ENCODE measurements at regions not wholly inside any gene's neighbourhood (a gene's known extent, or its start where the extent isn't known, plus 50 kb on each side); places are given as distances from the start of the nearest gene placed in this dataset.
"Not testable (repeated sequence)": the region's sequence is repeated elsewhere in the genome, so short reads cannot be mapped to it uniquely, and the experiment has no call there.

DNA sequence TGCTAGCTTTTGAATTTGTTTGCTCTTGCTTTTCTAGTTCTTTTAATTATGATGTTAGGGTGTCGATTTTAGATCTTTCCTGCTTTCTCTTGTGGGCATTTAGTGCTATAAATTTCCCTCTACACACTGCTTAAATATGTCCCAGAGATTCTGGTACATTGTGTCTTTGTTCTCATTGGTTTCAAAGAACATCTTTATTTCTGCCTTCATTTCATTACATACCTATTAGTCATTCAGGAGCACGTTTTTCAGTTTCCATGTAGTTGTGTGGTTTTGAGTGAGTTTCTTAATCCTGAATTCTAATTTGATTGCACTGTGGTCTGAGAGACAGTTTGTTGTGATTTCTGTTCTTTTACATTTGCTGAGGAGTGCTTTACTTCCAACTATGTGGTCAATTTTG lies 51.2 kb upstream of the MB21D2 start:
- H3K9me3 ChIP-seq (ENCODE audit: control insufficient read depth, insufficient read depth, low read depth, low read length); POLR2A ChIA-PET; H3K27ac ChIP-seq (ENCODE audit: extremely low read depth, low read depth, low read length); H3K4me3 ChIP-seq (ENCODE audit: low read depth, low read length); H3K4me1 ChIP-seq (ENCODE audit: control insufficient read depth, insufficient read depth, low read length); H3K36me3 ChIP-seq (ENCODE audit: control insufficient read depth in 2 of 2, insufficient read depth in 1 of 2, low read length in 2 of 2): not testable (repeated sequence)
- CTCF ChIA-PET = interaction anchor here (0.6 kb wide), 1 partner anchor 152 kb away, joined by 3 read pairs; no protein-coding TSS in a partner anchor

DNA sequence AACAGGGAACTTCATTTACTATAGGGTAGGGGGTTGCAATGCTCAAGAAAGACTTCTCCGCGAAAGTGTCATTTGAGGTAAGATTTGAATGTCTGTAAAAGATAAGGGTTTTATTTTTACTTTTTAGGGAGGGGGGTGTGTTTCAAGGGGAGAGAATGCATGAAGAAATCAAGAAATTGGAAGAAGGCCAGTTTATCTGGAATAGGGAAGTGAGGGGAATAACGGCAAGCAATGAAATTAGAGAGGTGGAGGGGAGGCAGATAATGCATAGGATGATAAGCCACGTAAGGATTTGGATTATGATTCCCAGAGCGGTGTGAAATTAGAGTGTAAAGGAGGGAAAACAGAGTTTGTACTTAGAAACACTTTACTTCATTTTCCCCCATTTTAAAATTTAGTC lies 63.0 kb upstream of the MB21D2 start:
- ChIA-PET CTCF (no interaction called here), POLR2A (no interaction called here)
- TF ChIP-seq FEZF1 (tag by site-specific recombination; IDR thresholded peaks at IDR 0.05) = no peak
- TF ChIP-seq, protein P1, sequence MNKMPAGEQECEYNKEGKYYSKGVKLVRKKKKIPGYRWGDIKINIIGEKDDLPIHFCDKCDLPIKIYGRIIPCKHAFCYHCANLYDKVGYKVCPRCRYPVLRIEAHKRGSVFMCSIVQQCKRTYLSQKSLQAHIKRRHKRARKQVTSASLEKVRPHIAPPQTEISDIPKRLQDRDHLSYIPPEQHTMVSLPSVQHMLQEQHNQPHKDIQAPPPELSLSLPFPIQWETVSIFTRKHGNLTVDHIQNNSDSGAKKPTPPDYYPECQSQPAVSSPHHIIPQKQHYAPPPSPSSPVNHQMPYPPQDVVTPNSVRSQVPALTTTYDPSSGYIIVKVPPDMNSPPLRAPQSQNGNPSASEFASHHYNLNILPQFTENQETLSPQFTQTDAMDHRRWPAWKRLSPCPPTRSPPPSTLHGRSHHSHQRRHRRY (tag by site-specific recombination; IDR thresholded peaks at IDR 0.05) = no peak
- TF ChIP-seq, protein P2, sequence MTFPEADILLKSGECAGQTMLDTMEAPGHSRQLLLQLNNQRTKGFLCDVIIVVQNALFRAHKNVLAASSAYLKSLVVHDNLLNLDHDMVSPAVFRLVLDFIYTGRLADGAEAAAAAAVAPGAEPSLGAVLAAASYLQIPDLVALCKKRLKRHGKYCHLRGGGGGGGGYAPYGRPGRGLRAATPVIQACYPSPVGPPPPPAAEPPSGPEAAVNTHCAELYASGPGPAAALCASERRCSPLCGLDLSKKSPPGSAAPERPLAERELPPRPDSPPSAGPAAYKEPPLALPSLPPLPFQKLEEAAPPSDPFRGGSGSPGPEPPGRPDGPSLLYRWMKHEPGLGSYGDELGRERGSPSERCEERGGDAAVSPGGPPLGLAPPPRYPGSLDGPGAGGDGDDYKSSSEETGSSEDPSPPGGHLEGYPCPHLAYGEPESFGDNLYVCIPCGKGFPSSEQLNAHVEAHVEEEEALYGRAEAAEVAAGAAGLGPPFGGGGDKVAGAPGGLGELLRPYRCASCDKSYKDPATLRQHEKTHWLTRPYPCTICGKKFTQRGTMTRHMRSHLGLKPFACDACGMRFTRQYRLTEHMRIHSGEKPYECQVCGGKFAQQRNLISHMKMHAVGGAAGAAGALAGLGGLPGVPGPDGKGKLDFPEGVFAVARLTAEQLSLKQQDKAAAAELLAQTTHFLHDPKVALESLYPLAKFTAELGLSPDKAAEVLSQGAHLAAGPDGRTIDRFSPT (tag by site-specific recombination; IDR thresholded peaks at IDR 0.05) = no peak
- TF ChIP-seq, protein P3, sequence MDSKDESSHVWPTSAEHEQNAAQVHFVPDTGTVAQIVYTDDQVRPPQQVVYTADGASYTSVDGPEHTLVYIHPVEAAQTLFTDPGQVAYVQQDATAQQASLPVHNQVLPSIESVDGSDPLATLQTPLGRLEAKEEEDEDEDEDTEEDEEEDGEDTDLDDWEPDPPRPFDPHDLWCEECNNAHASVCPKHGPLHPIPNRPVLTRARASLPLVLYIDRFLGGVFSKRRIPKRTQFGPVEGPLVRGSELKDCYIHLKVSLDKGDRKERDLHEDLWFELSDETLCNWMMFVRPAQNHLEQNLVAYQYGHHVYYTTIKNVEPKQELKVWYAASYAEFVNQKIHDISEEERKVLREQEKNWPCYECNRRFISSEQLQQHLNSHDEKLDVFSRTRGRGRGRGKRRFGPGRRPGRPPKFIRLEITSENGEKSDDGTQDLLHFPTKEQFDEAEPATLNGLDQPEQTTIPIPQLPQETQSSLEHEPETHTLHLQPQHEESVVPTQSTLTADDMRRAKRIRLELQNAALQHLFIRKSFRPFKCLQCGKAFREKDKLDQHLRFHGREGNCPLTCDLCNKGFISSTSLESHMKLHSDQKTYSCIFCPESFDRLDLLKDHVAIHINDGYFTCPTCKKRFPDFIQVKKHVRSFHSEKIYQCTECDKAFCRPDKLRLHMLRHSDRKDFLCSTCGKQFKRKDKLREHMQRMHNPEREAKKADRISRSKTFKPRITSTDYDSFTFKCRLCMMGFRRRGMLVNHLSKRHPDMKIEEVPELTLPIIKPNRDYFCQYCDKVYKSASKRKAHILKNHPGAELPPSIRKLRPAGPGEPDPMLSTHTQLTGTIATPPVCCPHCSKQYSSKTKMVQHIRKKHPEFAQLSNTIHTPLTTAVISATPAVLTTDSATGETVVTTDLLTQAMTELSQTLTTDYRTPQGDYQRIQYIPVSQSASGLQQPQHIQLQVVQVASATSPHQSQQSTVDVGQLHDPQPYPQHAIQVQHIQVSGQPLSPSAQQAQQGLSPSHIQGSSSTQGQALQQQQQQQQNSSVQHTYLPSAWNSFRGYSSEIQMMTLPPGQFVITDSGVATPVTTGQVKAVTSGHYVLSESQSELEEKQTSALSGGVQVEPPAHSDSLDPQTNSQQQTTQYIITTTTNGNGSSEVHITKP (tag by site-specific recombination; IDR thresholded peaks at IDR 0.05) = 0 out of 2 replicates have a peak, but pooled peaks have one; percentile 14

DNA sequence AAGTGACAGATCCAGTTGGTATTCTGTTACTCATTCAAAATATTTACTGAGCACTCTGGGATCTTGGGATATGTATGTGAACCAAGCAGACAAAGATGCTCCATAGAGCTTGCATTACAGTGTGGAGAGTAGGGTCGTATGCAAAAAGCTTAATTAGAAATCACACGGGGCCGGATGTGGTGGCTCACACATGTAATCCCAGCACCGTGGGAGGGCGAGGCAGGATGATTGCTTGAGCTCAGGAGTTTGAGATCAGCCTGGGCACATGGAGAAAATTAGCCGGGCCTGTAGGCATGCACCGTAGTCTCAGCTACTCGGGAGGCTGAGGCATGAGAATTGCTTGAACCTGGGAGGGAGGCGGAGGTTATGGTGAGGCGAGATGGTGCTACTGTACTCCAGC lies 68.7 kb upstream of the MB21D2 start:
- TF ChIP-seq, protein P4, sequence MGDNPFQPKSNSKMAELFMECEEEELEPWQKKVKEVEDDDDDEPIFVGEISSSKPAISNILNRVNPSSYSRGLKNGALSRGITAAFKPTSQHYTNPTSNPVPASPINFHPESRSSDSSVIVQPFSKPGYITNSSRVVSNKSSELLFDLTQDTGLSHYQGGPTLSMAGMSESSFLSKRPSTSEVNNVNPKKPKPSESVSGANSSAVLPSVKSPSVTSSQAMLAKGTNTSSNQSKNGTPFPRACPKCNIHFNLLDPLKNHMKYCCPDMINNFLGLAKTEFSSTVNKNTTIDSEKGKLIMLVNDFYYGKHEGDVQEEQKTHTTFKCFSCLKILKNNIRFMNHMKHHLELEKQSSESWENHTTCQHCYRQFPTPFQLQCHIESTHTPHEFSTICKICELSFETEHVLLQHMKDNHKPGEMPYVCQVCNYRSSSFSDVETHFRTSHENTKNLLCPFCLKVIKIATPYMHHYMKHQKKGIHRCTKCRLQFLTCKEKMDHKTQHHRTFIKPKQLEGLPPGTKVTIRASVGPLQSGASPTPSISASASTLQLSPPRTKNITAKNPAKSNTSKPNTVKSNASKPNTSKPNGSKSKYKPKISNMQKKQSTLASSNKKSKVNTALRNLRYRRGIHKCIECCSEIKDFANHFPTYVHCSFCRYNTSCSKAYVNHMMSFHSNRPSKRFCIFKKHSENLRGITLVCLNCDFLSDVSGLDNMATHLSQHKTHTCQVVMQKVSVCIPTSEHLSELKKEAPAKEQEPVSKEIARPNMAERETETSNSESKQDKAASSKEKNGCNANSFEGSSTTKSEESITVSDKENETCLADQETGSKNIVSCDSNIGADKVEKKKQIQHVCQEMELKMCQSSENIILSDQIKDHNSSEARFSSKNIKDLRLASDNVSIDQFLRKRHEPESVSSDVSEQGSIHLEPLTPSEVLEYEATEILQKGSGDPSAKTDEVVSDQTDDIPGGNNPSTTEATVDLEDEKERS (tag by site-specific recombination; IDR thresholded peaks at IDR 0.05) = no peak
- TF ChIP-seq ZNF558 (tag by site-specific recombination; IDR thresholded peaks at IDR 0.05) = no peak
- ChIA-PET CTCF (interaction anchor here (0.6 kb wide), 1 partner anchor 537 kb away, joined by 3 read pairs; no protein-coding TSS in a partner anchor), POLR2A (no interaction called here)
- Histone ChIP-seq H3K4me3 (ENCODE audit: low read depth, low read length) (no peak overlapping the region), H3K9me3 (ENCODE audit: control insufficient read depth, insufficient read depth, low read depth, low read length) (no peaks in the 10 kb centered on the region), H3K36me3 (ENCODE audit: control insufficient read depth in 2 of 2, insufficient read depth in 1 of 2, low read length in 2 of 2) (no peaks in the 10 kb centered on the region), H3K4me1 (ENCODE audit: control insufficient read depth, insufficient read depth, low read length) (no peaks in the 10 kb centered on the region), H3K27ac (ENCODE audit: extremely low read depth, low read depth, low read length) (no peak overlapping the region)

More for the DNA sequence above, 63.0 kb upstream of the MB21D2 start:
- Histone ChIP-seq H3K4me1 (ENCODE audit: control insufficient read depth, insufficient read depth, low read length) (no peaks in the 10 kb centered on the region), H3K36me3 (ENCODE audit: control insufficient read depth in 2 of 2, insufficient read depth in 1 of 2, low read length in 2 of 2) (no peaks in the 10 kb centered on the region), H3K27ac (ENCODE audit: extremely low read depth, low read depth, low read length) (no peak overlapping the region), H3K4me3 (ENCODE audit: low read depth, low read length) (no peak overlapping the region), H3K9me3 (ENCODE audit: control insufficient read depth, insufficient read depth, low read depth, low read length) (no peaks in the 10 kb centered on the region)

DNA sequence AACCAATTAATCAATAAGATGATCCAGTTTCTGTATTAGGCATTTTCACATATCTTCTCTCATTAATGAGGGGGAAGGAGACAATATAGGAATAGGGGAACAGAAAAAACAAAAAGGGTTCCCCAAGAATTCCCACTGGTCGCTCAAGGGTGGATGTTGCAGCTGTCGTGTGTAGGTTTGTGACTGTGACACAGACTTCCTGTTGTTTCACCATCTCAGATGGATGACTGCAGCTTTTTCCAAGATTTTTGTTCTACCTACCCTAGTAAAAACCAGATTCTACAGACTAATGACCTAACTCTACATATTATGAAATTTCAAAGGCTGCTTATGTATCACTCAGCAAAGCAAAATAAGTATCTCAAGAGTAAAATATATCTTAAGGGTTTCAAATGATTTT lies 73.7 kb upstream of the MB21D2 start:
- Histone ChIP-seq H3K27ac (ENCODE audit: extremely low read depth, low read depth, low read length) (no peak overlapping the region), H3K4me3 (ENCODE audit: low read depth, low read length) (no peak overlapping the region), H3K4me1 (ENCODE audit: control insufficient read depth, insufficient read depth, low read length) (no peaks in the 10 kb centered on the region), H3K36me3 (ENCODE audit: control insufficient read depth in 2 of 2, insufficient read depth in 1 of 2, low read length in 2 of 2) (no peaks in the 10 kb centered on the region), H3K9me3 (ENCODE audit: control insufficient read depth, insufficient read depth, low read depth, low read length) (no peaks in the 10 kb centered on the region)
- ChIA-PET CTCF (no interaction called here), POLR2A (no interaction called here)
- TF ChIP-seq ZNF133 (tag by site-specific recombination; IDR thresholded peaks at IDR 0.05) (no peak), IKZF3 (tag by site-specific recombination; IDR thresholded peaks at IDR 0.05) (no peak), ZNF560 (tag by site-specific recombination; IDR thresholded peaks at IDR 0.05; ENCODE audit: borderline replicate concordance) (no peak), ZEB2 (tag by site-specific recombination; IDR thresholded peaks at IDR 0.05) (no peak)
- TF ChIP-seq, protein P5, sequence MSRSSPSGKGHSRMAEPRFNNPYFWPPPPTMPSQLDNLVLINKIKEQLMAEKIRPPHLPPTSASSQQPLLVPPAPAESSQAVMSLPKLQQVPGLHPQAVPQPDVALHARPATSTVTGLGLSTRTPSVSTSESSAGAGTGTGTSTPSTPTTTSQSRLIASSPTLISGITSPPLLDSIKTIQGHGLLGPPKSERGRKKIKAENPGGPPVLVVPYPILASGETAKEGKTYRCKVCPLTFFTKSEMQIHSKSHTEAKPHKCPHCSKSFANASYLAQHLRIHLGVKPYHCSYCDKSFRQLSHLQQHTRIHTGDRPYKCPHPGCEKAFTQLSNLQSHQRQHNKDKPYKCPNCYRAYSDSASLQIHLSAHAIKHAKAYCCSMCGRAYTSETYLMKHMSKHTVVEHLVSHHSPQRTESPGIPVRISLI (tag by site-specific recombination; IDR thresholded peaks at IDR 0.05) = no peak
